Esophagus muscularis mucosa (tissue), 4 donors: ENCODE measurements at regions not wholly inside any gene's neighbourhood (a gene's known extent, or its start where the extent isn't known, plus 50 kb on each side); places are given as distances from the start of the nearest gene placed in this dataset.

Experiments
- DNase-seq: peaks from one replicate; pipeline ENCODE4 v3.0.0-alpha.2; 2017; ENCODE audit errors: extremely low spot score
- H3K27ac ChIP-seq, 4 donors: fragments of 200-600 bp; sonication (generic); replicated peaks in 1 of 4; 1 replicate in 3 of 4; 2 replicates in 1 of 4; pipeline ENCODE4 v1.5.1; 2016 to 2019; ENCODE audit warnings: mild to moderate bottlenecking in 1 of 4
- H3K27me3 ChIP-seq, 4 donors: fragments of 200-600 bp; sonication (generic); one replicate each; pipeline versions ENCODE4 v1.5.1 to v1.6.0; 2016 to 2019
- H3K36me3 ChIP-seq, 4 donors: fragments of 200-600 bp; sonication (generic); one replicate each; pipeline ENCODE4 v1.5.1; 2016 to 2019
- H3K4me1 ChIP-seq, 4 donors: fragments of 200-600 bp; sonication (generic); one replicate each; pipeline ENCODE4 v1.5.1; 2016 to 2019
- H3K4me3 ChIP-seq, 4 donors: fragments of 200-600 bp; sonication (generic); 1 replicate in 2 of 4; 2 replicates in 2 of 4; pipeline ENCODE4 v1.5.1; 2016 to 2019; ENCODE audit warnings: mild to moderate bottlenecking in 4 of 4, moderate library complexity in 1 of 4
- H3K9me3 ChIP-seq, 4 donors: fragments of 200-600 bp; sonication (generic); 1 replicate in 3 of 4; 2 replicates in 1 of 4; pipeline ENCODE4 v1.5.1; 2016 to 2019
- CTCF ChIP-seq, 3 experiments: fragments of 200-600 bp in 2 of 3; fragments of 450-650 bp in 1 of 3; sonication (generic) in 2 of 3; IDR thresholded peaks; one replicate each; pipeline ENCODE4 v1.5.1; 2017 to 2019; ENCODE audit warnings: antibody characterized with exemption in 3 of 3, mild to moderate bottlenecking in 2 of 3, moderate library complexity in 1 of 3
- EP300 ChIP-seq: sonication (generic); formaldehyde crosslinking; IDR thresholded peaks from one replicate; pipeline ENCODE4 v1.6.1; 2017; ENCODE audit warnings: antibody characterized with exemption
- POLR2A ChIP-seq: fragments of 450-650 bp; IDR thresholded peaks from one replicate; pipeline ENCODE4 v1.6.1; 2017; ENCODE audit warnings: antibody characterized with exemption, moderate library complexity, mild to moderate bottlenecking, low read depth
- POLR2AphosphoS5 ChIP-seq, 2 donors: sonication (generic); formaldehyde crosslinking; IDR thresholded peaks; one replicate each; pipeline ENCODE4 v1.6.1; 2017; ENCODE audit warnings: antibody characterized with exemption in 2 of 2
- WGBS: methylation state at CpG from one replicate; pipeline ENCODE4 v1.1.5; 2018; 5-methylcytosine and 5-hydroxymethylcytosine counted together
- intact Hi-C: fragments of 100-400 bp; cut with DNase I; formaldehyde crosslinking; loops from one replicate; pipeline ENCODE4 v1.15.1; 2023

GRCh38 chr7:49433794-49434193 lies 339.6 kb upstream of the VWC2 start:
- no peaks in the 10 kb centered on the region for H3K27me3 ChIP-seq
- intact Hi-C loops, result no loop called here
- DNase-seq, result no peak
- no peak overlapping the region for H3K27ac ChIP-seq
- no peaks in the 10 kb centered on the region for H3K36me3 ChIP-seq
- H3K9me3 ChIP-seq, result no peaks in the 10 kb centered on the region
- H3K4me3 ChIP-seq, result no peak overlapping the region
- no peaks in the 10 kb centered on the region for H3K4me1 ChIP-seq
- TF ChIP-seq EP300, result no peak
- no peak for TF ChIP-seq POLR2A
- no peak for TF ChIP-seq POLR2AphosphoS5 (IDR thresholded peaks at IDR 0.05)
- no peak for TF ChIP-seq CTCF (IDR thresholded peaks at IDR 0.05)

- no peak for TF ChIP-seq POLR2AphosphoS5 (IDR thresholded peaks at IDR 0.05)
- no peak for TF ChIP-seq CTCF (IDR thresholded peaks at IDR 0.05)
- TF ChIP-seq EP300, result no peak
- TF ChIP-seq POLR2A, result no peak
- Histone ChIP-seq H3K27ac (no peak overlapping the region), H3K4me3 (no peak overlapping the region), H3K36me3 (no peaks in the 10 kb centered on the region), H3K9me3 (no peaks in the 10 kb centered on the region), H3K4me1 (no peaks in the 10 kb centered on the region), H3K27me3 (no peaks in the 10 kb centered on the region)
- WGBS, result 46% methylated on average over 1 of the region's 1 CpG
- DNase-seq, result no peak
- intact Hi-C loops, result no loop called here
Observed at GRCh38 chr7:49434846-49435245, 338.6 kb upstream of the VWC2 start.

GRCh38 chr7:49438281-49438680 lies 335.2 kb upstream of the VWC2 start:
- no peak overlapping the region for H3K4me3 ChIP-seq
- H3K9me3 ChIP-seq, result no peaks in the 10 kb centered on the region
- intact Hi-C loops, result no loop called here
- H3K27me3 ChIP-seq, result no peaks in the 10 kb centered on the region
- H3K36me3 ChIP-seq, result no peaks in the 10 kb centered on the region
- DNase-seq, result no peak
- TF ChIP-seq POLR2AphosphoS5 (IDR thresholded peaks at IDR 0.05) (no peak), EP300 (no peak), POLR2A (no peak), CTCF (IDR thresholded peaks at IDR 0.05) (no peak)
- 91% methylated on average over 4 of the region's 4 CpGs for WGBS
- no peaks in the 10 kb centered on the region for H3K4me1 ChIP-seq
- no peak overlapping the region for H3K27ac ChIP-seq

- H3K27ac ChIP-seq, result no peak overlapping the region
- intact Hi-C loops, result no loop called here
- no peaks in the 10 kb centered on the region for H3K27me3 ChIP-seq
- no peak overlapping the region for H3K4me3 ChIP-seq
- no peak for TF ChIP-seq EP300
- no peak for TF ChIP-seq CTCF (IDR thresholded peaks at IDR 0.05)
- no peak for TF ChIP-seq POLR2A
- no peak for TF ChIP-seq POLR2AphosphoS5 (IDR thresholded peaks at IDR 0.05)
- DNase-seq, result no peak
- no peaks in the 10 kb centered on the region for H3K4me1 ChIP-seq
- H3K36me3 ChIP-seq, result no peaks in the 10 kb centered on the region
- WGBS, result 89% methylated on average over 2 of the region's 2 CpGs
- peaks cover 0 to 6% (median 0%) of the 10 kb centered on the region in 4 donors for H3K9me3 ChIP-seq
Observed at GRCh38 chr7:49443515-49443914, 329.9 kb upstream of the VWC2 start.

GRCh38 chr7:49453486-49453885 lies 320.0 kb upstream of the VWC2 start:
- no peaks in the 10 kb centered on the region for H3K27me3 ChIP-seq
- peaks cover 0 to 3% (median 0%) of the 10 kb centered on the region in 4 donors for H3K9me3 ChIP-seq
- no peak for TF ChIP-seq EP300
- TF ChIP-seq CTCF (IDR thresholded peaks at IDR 0.05), result no peak
- no peak for TF ChIP-seq POLR2AphosphoS5 (IDR thresholded peaks at IDR 0.05)
- no peak for TF ChIP-seq POLR2A
- no peak overlapping the region for H3K27ac ChIP-seq
- no peaks in the 10 kb centered on the region for H3K36me3 ChIP-seq
- DNase-seq, result no peak
- H3K4me3 ChIP-seq, result no peak overlapping the region
- intact Hi-C loops, result no loop called here
- WGBS, result 65% methylated on average over 8 of the region's 16 CpGs
- no peaks in the 10 kb centered on the region for H3K4me1 ChIP-seq
